H9 (cell line): ENCODE measurements at regions not wholly inside any gene's neighbourhood (a gene's known extent, or its start where the extent isn't known, plus 50 kb on each side); places are given as distances from the start of the nearest gene placed in this dataset.

Experiments
- DNase-seq: peaks from one replicate; pipeline ENCODE4 v3.0.0-alpha.2; 2017
- H2AFZ ChIP-seq: one replicate; pipeline ENCODE4 v1.6.1; 2013; ENCODE audit warnings: mild to moderate bottlenecking, low read length, control low read depth, moderate library complexity
- H2AK5ac ChIP-seq: 2 replicates; pipeline ENCODE4 v1.6.1; 2013; ENCODE audit warnings: low read length, control low read depth, mixed read lengths; ENCODE audit not compliant: insufficient read length
- H2BK120ac ChIP-seq: one replicate; pipeline ENCODE4 v1.6.1; 2013; ENCODE audit warnings: low read depth, mild to moderate bottlenecking, low read length, control low read depth, inconsistent platforms; ENCODE audit not compliant: poor library complexity, severe bottlenecking
- H2BK12ac ChIP-seq: 2 replicates; pipeline ENCODE4 v1.6.1; 2013; ENCODE audit warnings: low read length, control low read depth, mixed read lengths, low read depth; ENCODE audit not compliant: insufficient read length
- H2BK15ac ChIP-seq: 2 replicates; pipeline ENCODE4 v1.6.1; 2013; ENCODE audit warnings: low read depth, low read length, control low read depth
- H2BK20ac ChIP-seq: one replicate; pipeline ENCODE4 v1.6.1; 2013; ENCODE audit warnings: low read depth, mild to moderate bottlenecking, low read length, control low read depth, inconsistent platforms; ENCODE audit not compliant: poor library complexity, severe bottlenecking
- H2BK5ac ChIP-seq: 2 replicates; pipeline ENCODE4 v1.6.1; 2013; ENCODE audit warnings: low read length, control low read depth, mixed read lengths; ENCODE audit not compliant: insufficient read length
- H3K14ac ChIP-seq: 2 replicates; pipeline ENCODE4 v1.6.1; 2013; ENCODE audit warnings: low read length, control low read depth; ENCODE audit not compliant: insufficient read depth
- H3K18ac ChIP-seq: 2 replicates; pipeline ENCODE4 v1.6.1; 2013; ENCODE audit warnings: low read depth, mild to moderate bottlenecking, mixed read lengths, low read length, control low read depth; ENCODE audit not compliant: insufficient read length
- H3K23ac ChIP-seq: 2 replicates; pipeline ENCODE4 v1.6.1; 2013; ENCODE audit warnings: low read length, control low read depth, mixed read lengths, low read depth; ENCODE audit not compliant: insufficient read length
- H3K23me2 ChIP-seq: 2 replicates; pipeline ENCODE4 v1.6.1; 2013; ENCODE audit warnings: low read depth, mild to moderate bottlenecking, mixed read lengths, low read length, control low read depth; ENCODE audit not compliant: insufficient read length, poor library complexity, severe bottlenecking
- H3K27ac ChIP-seq: 2 replicates; pipeline ENCODE4 v1.5.1; 2013; ENCODE audit warnings: low read length, control low read depth, mixed read lengths, low read depth; ENCODE audit not compliant: insufficient read length
- H3K27me3 ChIP-seq: 2 replicates; pipeline ENCODE4 v1.6.1; 2013; ENCODE audit warnings: low read length, control low read depth, inconsistent platforms; ENCODE audit not compliant: insufficient read depth
- H3K4ac ChIP-seq: 2 replicates; pipeline ENCODE4 v1.6.1; 2013; ENCODE audit warnings: low read depth, mild to moderate bottlenecking, control low read depth, inconsistent platforms, low read length, moderate library complexity
- H3K4me1 ChIP-seq: 2 replicates; pipeline ENCODE4 v1.6.1; 2013; ENCODE audit warnings: low read length, control low read depth, inconsistent platforms; ENCODE audit not compliant: insufficient read depth
- H3K4me2 ChIP-seq: 2 replicates; pipeline ENCODE4 v1.6.1; 2013; ENCODE audit warnings: low read length, control low read depth, mixed read lengths; ENCODE audit not compliant: insufficient read length, insufficient read depth
- H3K56ac ChIP-seq: 2 replicates; pipeline ENCODE4 v1.6.1; 2013; ENCODE audit warnings: low read depth, mild to moderate bottlenecking, mixed read lengths, low read length, control low read depth; ENCODE audit not compliant: insufficient read length
- H3K79me1 ChIP-seq: 2 replicates; pipeline ENCODE4 v1.6.1; 2013; ENCODE audit warnings: low read depth, mild to moderate bottlenecking, moderate library complexity, low read length, control low read depth, inconsistent platforms; ENCODE audit not compliant: insufficient read depth, poor library complexity, severe bottlenecking
- H3K79me2 ChIP-seq: 2 replicates; pipeline ENCODE4 v1.6.1; 2013; ENCODE audit warnings: low read length, control low read depth, inconsistent platforms; ENCODE audit not compliant: insufficient read depth
- H3K9ac ChIP-seq: 2 replicates; pipeline ENCODE4 v1.6.1; 2013; ENCODE audit warnings: low read length, control low read depth, mixed read lengths; ENCODE audit not compliant: insufficient read length; ENCODE audit errors: extremely low read depth
- H3K9me3 ChIP-seq: one replicate; pipeline ENCODE4 v1.6.1; 2013; ENCODE audit warnings: low read depth, low read length, inconsistent platforms; ENCODE audit not compliant: control insufficient read depth
- H3T11ph ChIP-seq: one replicate; pipeline ENCODE4 v1.6.1; 2013; ENCODE audit warnings: mild to moderate bottlenecking, low read length, control low read depth, inconsistent platforms
- H4K20me1 ChIP-seq: one replicate; pipeline ENCODE4 v1.6.1; 2013; ENCODE audit not compliant: control insufficient read depth, insufficient read length, insufficient read depth
- H4K5ac ChIP-seq: 2 replicates; pipeline ENCODE4 v1.6.1; 2013; ENCODE audit warnings: low read depth, mild to moderate bottlenecking, mixed read lengths, low read length, control low read depth; ENCODE audit not compliant: insufficient read length
- H4K8ac ChIP-seq: replicated peaks from 2 replicates; pipeline ENCODE4 v1.6.1; 2013; ENCODE audit warnings: low read length, control low read depth, mixed read lengths, low read depth; ENCODE audit not compliant: insufficient read length
- H4K91ac ChIP-seq: 2 replicates; pipeline ENCODE4 v1.6.1; 2013; ENCODE audit warnings: low read depth, mild to moderate bottlenecking, moderate library complexity, mixed read lengths, low read length, control low read depth; ENCODE audit not compliant: insufficient read length
- H3K27ac Mint-ChIP-seq, 3 experiments: 2 replicates in 2 of 3; 3 replicates in 1 of 3; pipeline ENCODE4 v1.8.0; 2020 to 2021; ENCODE audit warnings: mixed read lengths in 3 of 3, mild to moderate bottlenecking in 1 of 3, moderate library complexity in 1 of 3
- H3K27me3 Mint-ChIP-seq: 2 replicates; pipeline ENCODE4 v1.8.0; 2021; ENCODE audit warnings: low read depth, mild to moderate bottlenecking, moderate library complexity, mixed read lengths
- H3K36me3 Mint-ChIP-seq, 3 experiments: 2 replicates in 2 of 3; 3 replicates in 1 of 3; pipeline ENCODE4 v1.8.0; 2020 to 2021; ENCODE audit warnings: low read depth in 3 of 3, mixed read lengths in 3 of 3; ENCODE audit not compliant: insufficient read depth in 1 of 3
- H3K4me1 Mint-ChIP-seq, 2 experiments: 2 replicates each; pipeline ENCODE4 v1.8.0; 2020; ENCODE audit warnings: mixed read lengths in 2 of 2
- H3K4me3 Mint-ChIP-seq, 2 experiments: 2 replicates in 1 of 2; 3 replicates in 1 of 2; pipeline ENCODE4 v1.8.0; 2020 to 2021; ENCODE audit warnings: mild to moderate bottlenecking in 2 of 2, mixed read lengths in 2 of 2, moderate library complexity in 1 of 2
- H3K9me3 Mint-ChIP-seq, 2 experiments: 2 replicates in 1 of 2; 3 replicates in 1 of 2; pipeline ENCODE4 v1.8.0; 2020; ENCODE audit warnings: mild to moderate bottlenecking in 2 of 2, mixed read lengths in 2 of 2, moderate library complexity in 1 of 2
- WGBS: extraction: QIAGEN DNeasy Blood & Tissue Kit; methylation state at CpG from one replicate; pipeline ENCODE4 v1.1.7; 2013; ENCODE audit warnings: missing lambda C conversion rate, low lambda C conversion rate, mixed read lengths; ENCODE audit not compliant: insufficient read length; ENCODE audit errors: extremely low coverage; 5-methylcytosine and 5-hydroxymethylcytosine counted together
- TF ChIP-seq, protein P1 (sequence below): fragments of 200-600 bp; sonication (generic); conservative IDR thresholded peaks from 3 replicates; pipeline ENCODE4 v1.8.0; 2021; ENCODE audit warnings: antibody characterized with exemption, mild to moderate bottlenecking

GRCh38 chr4:123110685-123111084 is 188.3 kb upstream of the NUDT6 start:
- H3K27ac ChIP-seq, result no peak overlapping the region
- TF ChIP-seq, protein P1, sequence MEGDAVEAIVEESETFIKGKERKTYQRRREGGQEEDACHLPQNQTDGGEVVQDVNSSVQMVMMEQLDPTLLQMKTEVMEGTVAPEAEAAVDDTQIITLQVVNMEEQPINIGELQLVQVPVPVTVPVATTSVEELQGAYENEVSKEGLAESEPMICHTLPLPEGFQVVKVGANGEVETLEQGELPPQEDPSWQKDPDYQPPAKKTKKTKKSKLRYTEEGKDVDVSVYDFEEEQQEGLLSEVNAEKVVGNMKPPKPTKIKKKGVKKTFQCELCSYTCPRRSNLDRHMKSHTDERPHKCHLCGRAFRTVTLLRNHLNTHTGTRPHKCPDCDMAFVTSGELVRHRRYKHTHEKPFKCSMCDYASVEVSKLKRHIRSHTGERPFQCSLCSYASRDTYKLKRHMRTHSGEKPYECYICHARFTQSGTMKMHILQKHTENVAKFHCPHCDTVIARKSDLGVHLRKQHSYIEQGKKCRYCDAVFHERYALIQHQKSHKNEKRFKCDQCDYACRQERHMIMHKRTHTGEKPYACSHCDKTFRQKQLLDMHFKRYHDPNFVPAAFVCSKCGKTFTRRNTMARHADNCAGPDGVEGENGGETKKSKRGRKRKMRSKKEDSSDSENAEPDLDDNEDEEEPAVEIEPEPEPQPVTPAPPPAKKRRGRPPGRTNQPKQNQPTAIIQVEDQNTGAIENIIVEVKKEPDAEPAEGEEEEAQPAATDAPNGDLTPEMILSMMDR, result no peak
- H3T11ph ChIP-seq, result no peak overlapping the region
- no peak overlapping the region for H4K5ac ChIP-seq
- Mint-ChIP-seq H3K27me3 (no peaks in the 10 kb centered on the region), H3K27ac (no peak overlapping the region), H3K36me3 (peaks cover 0 to 5% (median 0%) of the 10 kb centered on the region in 3 experiments; a peak in 4 of 7 replicates), H3K4me3 (no peak overlapping the region), H3K4me1 (no peaks in the 10 kb centered on the region), H3K9me3 (no peaks in the 10 kb centered on the region; a peak in 1 of 5 replicates)
- no peak overlapping the region for H3K4me2 ChIP-seq
- no peak overlapping the region for H3K4ac ChIP-seq
- no peak overlapping the region for H3K56ac ChIP-seq
- H2AFZ ChIP-seq, result no peak overlapping the region
- no peaks in the 10 kb centered on the region for H3K9me3 ChIP-seq
- no peak overlapping the region for H3K9ac ChIP-seq
- no peaks in the 10 kb centered on the region for H3K4me1 ChIP-seq
- H4K8ac ChIP-seq, result no peak overlapping the region
- DNase-seq, result no peak
- no peaks in the 10 kb centered on the region for H3K23me2 ChIP-seq
- H3K23ac ChIP-seq, result no peak overlapping the region
- H2BK12ac ChIP-seq, result no peak overlapping the region
- H2BK120ac ChIP-seq, result no peak overlapping the region
- H2AK5ac ChIP-seq, result no peak overlapping the region
- H3K14ac ChIP-seq, result no peak overlapping the region
- no peaks in the 10 kb centered on the region for H4K20me1 ChIP-seq
- no peak overlapping the region for H2BK5ac ChIP-seq
- no peak overlapping the region for H3K18ac ChIP-seq
- H3K27me3 ChIP-seq, result no peaks in the 10 kb centered on the region
- no CpG with 5 or more reads among the region's 2 CpGs for WGBS
- no peak overlapping the region for H4K91ac ChIP-seq
- no peaks in the 10 kb centered on the region for H3K79me2 ChIP-seq
- H3K79me1 ChIP-seq, result no peaks in the 10 kb centered on the region
- H2BK15ac ChIP-seq, result no peak overlapping the region
- H2BK20ac ChIP-seq, result no peak overlapping the region
